ENCODE measurements at regions not wholly inside any gene's neighbourhood (a gene's known extent, or its start where the extent isn't known, plus 50 kb on each side); places are given as distances from the start of the nearest gene placed in this dataset.

DNA sequence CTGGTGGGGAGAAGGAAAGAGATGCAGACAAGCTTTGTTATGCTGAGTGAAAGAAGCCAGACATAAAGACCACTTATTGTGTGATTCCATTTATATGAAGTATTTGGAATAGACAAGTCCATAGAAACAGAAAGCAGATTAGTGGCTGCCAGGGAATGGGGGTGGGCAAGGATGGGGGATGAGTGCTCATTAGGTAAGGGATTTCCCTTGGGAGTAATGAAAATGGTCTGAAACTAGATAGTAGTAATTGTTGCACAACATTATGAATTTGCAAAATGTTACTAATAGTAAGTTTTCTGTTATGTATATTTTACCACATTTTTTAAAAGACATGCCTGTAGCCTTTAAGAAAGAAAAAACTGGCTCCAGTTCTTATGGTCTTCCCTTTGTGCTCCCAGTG lies 154.9 kb downstream of the LNPK start:
- TF ChIP-seq ETV6 (CRISPR knock-in tag; IDR thresholded peaks at IDR 0.05) (no peak), JUN (CRISPR knock-in tag; IDR thresholded peaks at IDR 0.05) (no peak), SMAD4 (CRISPR knock-in tag; IDR thresholded peaks at IDR 0.05) (no peak), TP53 (CRISPR knock-in tag; IDR thresholded peaks at IDR 0.05) (no peak)
- TF ChIP-seq, protein P1, sequence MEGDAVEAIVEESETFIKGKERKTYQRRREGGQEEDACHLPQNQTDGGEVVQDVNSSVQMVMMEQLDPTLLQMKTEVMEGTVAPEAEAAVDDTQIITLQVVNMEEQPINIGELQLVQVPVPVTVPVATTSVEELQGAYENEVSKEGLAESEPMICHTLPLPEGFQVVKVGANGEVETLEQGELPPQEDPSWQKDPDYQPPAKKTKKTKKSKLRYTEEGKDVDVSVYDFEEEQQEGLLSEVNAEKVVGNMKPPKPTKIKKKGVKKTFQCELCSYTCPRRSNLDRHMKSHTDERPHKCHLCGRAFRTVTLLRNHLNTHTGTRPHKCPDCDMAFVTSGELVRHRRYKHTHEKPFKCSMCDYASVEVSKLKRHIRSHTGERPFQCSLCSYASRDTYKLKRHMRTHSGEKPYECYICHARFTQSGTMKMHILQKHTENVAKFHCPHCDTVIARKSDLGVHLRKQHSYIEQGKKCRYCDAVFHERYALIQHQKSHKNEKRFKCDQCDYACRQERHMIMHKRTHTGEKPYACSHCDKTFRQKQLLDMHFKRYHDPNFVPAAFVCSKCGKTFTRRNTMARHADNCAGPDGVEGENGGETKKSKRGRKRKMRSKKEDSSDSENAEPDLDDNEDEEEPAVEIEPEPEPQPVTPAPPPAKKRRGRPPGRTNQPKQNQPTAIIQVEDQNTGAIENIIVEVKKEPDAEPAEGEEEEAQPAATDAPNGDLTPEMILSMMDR (IDR thresholded peaks at IDR 0.05): no peak
- TF ChIP-seq, protein P2, sequence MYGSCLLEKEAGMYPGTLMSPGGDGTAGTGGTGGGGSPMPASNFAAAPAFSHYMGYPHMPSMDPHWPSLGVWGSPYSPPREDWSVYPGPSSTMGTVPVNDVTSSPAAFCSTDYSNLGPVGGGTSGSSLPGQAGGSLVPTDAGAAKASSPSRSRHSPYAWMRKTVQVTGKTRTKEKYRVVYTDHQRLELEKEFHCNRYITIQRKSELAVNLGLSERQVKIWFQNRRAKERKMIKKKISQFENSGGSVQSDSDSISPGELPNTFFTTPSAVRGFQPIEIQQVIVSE (CRISPR knock-in tag; IDR thresholded peaks at IDR 0.05; ENCODE audit: borderline replicate concordance): no peak
